ENCODE measurements at regions not wholly inside any gene's neighbourhood (a gene's known extent, or its start where the extent isn't known, plus 50 kb on each side); places are given as distances from the start of the nearest gene placed in this dataset.

GRCh38 chr18:11494107-11494506 is 115.3 kb upstream of the SLC35G4 start:
- TF ChIP-seq POLR2A (IDR thresholded peaks at IDR 0.05) (no peak), CTCF (IDR thresholded peaks at IDR 0.05) (no peak), EP300 (IDR thresholded peaks at IDR 0.05) (no peak)
